ENCODE measurements at regions not wholly inside any gene's neighbourhood (a gene's known extent, or its start where the extent isn't known, plus 50 kb on each side); places are given as distances from the start of the nearest gene placed in this dataset.
"Not testable (repeated sequence)": the region's sequence is repeated elsewhere in the genome, so short reads cannot be mapped to it uniquely, and the experiment has no call there.

DNA sequence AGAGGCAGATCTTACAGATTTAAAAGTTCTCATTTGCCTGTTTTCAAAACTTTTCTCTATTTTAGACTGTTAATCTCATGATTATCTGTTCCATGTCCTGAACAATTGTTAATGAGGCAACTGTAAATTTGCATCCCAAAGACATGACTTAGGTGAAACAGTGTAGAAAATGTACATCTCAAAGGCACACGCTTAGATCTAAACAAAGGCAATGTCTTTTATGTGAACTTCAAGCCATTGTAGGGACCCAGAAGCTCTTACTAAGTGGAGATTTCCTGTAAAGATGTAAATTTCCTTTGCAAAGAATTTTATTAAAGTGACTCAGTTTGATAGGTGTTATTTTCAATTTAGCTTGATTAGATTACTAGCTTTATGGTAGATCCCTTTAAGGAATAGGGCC lies 125.2 kb upstream of the F3 start:
- DNase-seq (ENCODE audit: extremely low read depth, low read depth) = no peak
- TF ChIP-seq, protein P1, sequence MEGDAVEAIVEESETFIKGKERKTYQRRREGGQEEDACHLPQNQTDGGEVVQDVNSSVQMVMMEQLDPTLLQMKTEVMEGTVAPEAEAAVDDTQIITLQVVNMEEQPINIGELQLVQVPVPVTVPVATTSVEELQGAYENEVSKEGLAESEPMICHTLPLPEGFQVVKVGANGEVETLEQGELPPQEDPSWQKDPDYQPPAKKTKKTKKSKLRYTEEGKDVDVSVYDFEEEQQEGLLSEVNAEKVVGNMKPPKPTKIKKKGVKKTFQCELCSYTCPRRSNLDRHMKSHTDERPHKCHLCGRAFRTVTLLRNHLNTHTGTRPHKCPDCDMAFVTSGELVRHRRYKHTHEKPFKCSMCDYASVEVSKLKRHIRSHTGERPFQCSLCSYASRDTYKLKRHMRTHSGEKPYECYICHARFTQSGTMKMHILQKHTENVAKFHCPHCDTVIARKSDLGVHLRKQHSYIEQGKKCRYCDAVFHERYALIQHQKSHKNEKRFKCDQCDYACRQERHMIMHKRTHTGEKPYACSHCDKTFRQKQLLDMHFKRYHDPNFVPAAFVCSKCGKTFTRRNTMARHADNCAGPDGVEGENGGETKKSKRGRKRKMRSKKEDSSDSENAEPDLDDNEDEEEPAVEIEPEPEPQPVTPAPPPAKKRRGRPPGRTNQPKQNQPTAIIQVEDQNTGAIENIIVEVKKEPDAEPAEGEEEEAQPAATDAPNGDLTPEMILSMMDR (IDR thresholded peaks at IDR 0.05; ENCODE audit: low read depth, low read length) = no peak

DNA sequence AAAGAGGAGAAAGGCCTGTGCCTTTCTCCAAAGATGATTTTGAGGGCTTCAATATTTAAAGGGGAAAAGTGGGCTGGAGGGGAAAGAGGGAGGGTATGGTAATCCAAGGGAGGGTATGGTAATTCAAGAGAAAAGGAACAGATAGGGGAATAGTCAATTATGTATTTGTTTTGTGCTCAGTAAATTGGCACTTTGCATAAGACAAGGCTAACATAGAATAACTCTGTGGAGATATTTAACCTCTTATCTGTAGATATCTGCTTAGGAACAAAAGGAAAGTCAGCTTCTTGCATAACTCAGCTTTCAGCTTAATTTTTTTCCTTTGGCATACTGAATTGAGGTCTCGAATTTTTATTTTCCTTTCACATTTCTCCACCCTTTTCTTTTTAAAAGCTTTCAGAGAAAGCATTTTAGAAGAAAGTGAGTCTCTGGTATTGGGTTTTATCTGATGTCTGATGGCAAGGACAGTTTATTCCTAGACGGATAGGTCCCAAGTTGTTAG lies 119.9 kb upstream of the F3 start:
- DNase-seq (ENCODE audit: extremely low read depth, low read depth) = no peak
- TF ChIP-seq, protein P1 (IDR thresholded peaks at IDR 0.05; ENCODE audit: low read depth, low read length) = no peak

GRCh38 chr1:94660994-94661393 lies 119.4 kb upstream of the F3 start:
- TF ChIP-seq, protein P1 (IDR thresholded peaks at IDR 0.05; ENCODE audit: low read depth, low read length) = no peak
- no peak for DNase-seq (ENCODE audit: extremely low read depth, low read depth)

DNA sequence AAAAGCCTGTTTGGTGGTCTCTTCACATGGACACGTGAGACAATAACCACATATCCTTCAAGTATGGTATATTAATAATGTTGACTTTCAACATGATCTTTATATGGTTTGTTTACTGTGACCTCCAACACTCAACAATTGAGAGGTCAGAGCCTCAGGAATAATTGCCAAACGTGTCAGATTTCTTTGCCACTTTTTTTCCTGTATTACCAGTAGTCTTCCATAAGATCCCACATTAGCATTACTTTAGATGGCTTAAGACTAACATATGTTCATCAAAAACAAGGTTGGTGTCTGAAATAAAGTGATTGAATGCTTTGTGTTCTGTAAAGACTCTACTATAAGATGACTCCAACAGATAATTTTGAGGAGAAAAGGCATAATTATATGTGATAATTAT lies 118.7 kb upstream of the F3 start:
- DNase-seq (ENCODE audit: extremely low read depth, low read depth) = no peak
- TF ChIP-seq, protein P1 (IDR thresholded peaks at IDR 0.05; ENCODE audit: low read depth, low read length) = no peak

GRCh38 chr1:94659202-94659601 lies 117.6 kb upstream of the F3 start:
- DNase-seq (ENCODE audit: extremely low read depth, low read depth) = not testable (repeated sequence)

DNA sequence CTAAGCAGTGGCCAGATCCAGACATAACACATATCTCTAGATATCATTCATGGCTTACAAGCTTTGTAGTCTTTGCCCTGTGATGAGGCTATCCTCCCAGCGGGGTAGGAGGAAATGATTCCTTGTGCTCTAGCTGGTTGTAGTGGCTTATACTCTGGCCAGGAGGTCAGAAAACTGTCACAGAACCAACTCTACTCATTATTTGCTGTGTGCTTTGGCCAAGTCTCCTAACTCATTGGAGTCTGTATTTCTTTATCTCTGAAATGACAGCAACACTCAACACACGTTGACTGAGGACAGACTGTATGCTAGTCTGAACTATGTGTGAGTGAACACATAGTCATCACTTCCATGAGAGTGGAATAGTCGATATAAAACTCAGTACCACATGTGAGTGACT lies 116.7 kb upstream of the F3 start:
- TF ChIP-seq, protein P1 (IDR thresholded peaks at IDR 0.05; ENCODE audit: low read depth, low read length) = no peak
- DNase-seq (ENCODE audit: extremely low read depth, low read depth) = no peak

- not testable (repeated sequence) for DNase-seq (ENCODE audit: extremely low read depth, low read depth)
These were observed 116.2 kb upstream of the F3 start for GRCh38 chr1:94657776-94658175.

- no peak for DNase-seq (ENCODE audit: extremely low read depth, low read depth)
- TF ChIP-seq, protein P1 (IDR thresholded peaks at IDR 0.05; ENCODE audit: low read depth, low read length) = no peak
These were observed 115.4 kb upstream of the F3 start for GRCh38 chr1:94656967-94657366.

Data from AG09319 (cell line).